ENCODE measurements at regions not wholly inside any gene's neighbourhood (a gene's known extent, or its start where the extent isn't known, plus 50 kb on each side); places are given as distances from the start of the nearest gene placed in this dataset.

GRCh38 chr17:33858682-33859081 is 396.4 kb upstream of the CCL2 start:
- TF ChIP-seq CTCF (IDR thresholded peaks at IDR 0.05) (no peak), EP300 (IDR thresholded peaks at IDR 0.05) (no peak), POLR2A (IDR thresholded peaks at IDR 0.05) (no peak)
